Head of caudate nucleus (tissue), 42 donors: ENCODE measurements at regions not wholly inside any gene's neighbourhood (a gene's known extent, or its start where the extent isn't known, plus 50 kb on each side); places are given as distances from the start of the nearest gene placed in this dataset.
"Not testable (repeated sequence)": the region's sequence is repeated elsewhere in the genome, so short reads cannot be mapped to it uniquely, and the experiment has no call there.

Source experiments
- DNase-seq, 42 donors: peaks; one replicate each; pipeline versions ENCODE4 v3.0.0 to v3.0.0-alpha.2; 2020 to 2021; ENCODE audit warnings: mixed read lengths in 7 of 42
- intact Hi-C: fragments of 100-400 bp; cut with DNase I; formaldehyde crosslinking; loops from one replicate; pipeline ENCODE4 v1.15.0; 2022

DNA sequence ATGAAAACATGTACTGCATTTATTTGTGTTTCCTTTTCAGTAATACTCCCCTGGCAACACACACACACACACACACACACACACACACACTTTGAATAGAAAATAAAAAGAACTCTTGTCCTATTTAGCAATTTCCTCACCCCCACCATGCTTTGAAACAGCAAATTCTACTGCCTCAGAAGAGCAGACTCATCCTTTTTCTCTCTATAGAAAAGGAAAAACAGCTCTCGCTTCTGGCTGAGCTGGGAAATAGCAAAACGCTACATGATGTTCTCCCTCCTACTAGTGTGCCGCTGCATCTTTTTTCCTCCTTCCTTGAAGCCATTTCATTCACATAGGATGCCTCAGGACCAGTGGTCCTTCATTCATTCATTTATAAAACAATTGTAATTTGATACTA lies 453.6 kb downstream of the CSNK1G3 start:
- intact Hi-C loops, result no loop called here
- DNase-seq, result peak in 12 of 42 donors; percentile 2 to 46 (median 12)

DNA sequence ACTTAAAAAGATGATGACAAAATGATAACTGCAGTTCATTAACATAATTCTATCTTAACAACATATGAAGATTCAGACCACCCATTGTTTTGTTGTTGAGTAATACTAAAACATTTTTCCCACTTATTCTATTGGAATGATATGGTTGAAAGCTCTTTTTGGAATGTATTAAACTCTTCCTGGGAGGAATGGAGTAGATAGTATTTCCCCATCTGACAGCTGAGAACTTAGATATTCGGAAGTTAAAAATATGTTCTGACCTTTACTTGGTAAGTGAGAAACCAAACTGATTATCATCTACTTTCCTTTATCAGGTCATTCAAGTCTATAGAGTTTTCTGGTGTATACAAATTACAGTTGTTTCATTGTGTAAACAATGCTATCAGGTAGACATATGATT lies 452.9 kb downstream of the CSNK1G3 start:
- intact Hi-C loops, result no loop called here
- no peak for DNase-seq

DNA sequence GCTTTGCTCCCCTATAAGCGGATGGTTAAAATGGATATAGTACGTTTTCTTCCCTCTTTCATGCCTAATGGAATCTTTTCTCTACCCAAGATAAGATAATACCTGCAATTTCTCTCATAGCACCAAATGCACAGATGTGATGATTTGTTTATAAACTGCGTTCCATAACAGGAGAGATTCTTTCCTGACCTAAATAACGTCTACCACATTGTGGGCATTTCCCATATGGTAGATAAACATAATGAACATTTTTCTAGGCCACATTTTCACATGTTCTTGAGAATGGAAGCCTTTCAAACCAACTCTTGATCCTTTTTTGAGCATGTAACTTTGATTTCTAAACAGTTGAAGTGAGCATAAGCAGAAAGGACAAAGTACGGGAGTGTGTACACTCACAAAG lies 448.5 kb downstream of the CSNK1G3 start:
- intact Hi-C loops, result no loop called here

DNA sequence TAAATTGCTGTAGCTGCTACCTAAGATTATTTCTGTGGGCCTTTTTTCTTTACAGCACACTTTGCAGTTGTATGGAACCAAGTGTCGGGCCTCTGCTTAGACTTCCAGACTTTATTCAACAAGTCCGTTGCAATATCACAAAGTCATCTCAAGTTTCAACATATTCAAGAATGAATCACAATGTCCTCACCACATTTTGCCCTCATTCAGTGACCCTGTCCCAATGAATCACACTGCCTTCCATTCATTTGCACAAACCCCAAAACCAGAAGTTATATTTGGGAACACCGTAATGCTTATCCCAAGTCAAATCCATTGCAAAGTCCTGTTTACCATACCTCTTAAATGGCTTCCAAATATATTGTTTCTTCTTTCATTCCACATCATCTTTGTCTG lies 439.6 kb downstream of the CSNK1G3 start:
- no peak for DNase-seq
- intact Hi-C loops, result no loop called here

More for the DNA sequence above, 448.5 kb downstream of the CSNK1G3 start:
- DNase-seq, result no peak

DNA sequence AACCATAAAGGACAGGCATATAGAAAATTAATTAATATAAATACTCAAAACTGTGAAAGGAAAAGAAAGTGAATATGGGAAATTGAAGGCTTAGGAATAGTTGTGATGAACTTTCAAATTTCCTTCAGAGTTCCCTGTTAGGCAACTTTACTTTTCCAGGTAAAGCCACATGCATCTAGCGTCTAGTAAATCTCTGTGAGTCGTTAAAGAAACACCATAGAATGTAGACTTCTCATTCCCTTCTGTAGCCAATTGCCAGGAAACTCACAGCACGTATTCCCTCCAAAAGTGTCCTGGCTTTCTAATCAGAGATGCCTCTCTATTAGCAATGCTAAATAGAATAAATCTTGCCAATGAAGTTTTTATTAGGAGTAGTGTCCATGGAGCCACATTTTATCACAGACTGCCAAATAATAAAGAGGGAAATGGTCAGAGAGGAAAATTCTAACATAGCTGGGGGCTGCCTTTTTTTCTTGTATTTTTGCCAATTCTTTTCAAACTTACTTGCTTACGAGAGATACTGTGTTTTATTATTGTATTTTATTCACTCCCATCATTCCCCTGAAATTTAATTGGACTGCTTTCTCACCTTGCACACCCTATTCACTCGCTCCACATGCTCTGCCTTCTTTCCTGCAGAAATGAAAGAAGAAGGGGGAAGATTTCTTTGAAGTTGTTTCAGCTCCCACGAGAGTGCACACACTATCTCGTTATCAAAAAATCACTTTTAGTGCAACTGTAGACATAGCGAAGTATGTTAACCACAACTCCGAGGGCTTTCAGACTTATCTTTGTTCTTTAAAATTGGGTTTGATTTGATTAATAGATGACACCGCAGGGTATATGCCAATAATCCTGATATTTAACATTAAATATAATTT lies 439.0 kb downstream of the CSNK1G3 start:
- no peak for DNase-seq
- intact Hi-C loops, result no loop called here

DNA sequence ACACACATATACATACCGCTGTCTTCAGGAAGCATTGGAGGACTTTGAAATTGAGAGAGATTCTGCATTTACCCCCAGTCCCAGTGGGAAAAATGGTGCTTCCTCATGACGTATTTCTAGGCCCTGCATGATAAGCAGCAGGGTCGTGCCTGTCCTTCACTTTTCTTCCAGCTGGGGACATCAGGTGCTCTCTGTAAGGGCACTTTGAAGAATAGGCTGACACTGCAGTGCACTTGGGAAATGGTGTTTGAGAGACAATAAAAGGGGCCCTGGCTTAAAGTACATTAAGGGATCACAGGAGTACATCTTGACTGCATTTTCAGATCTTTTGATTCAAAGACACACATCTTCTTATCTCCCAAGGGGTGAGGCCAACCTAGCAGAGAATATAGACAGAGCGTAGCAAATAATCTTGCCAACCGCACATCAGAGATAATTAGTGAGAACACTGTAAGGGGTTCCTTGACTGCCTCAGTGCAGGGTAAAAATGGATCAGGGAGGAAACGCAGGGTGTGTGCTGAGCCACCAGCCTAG lies 437.9 kb downstream of the CSNK1G3 start:
- intact Hi-C loops, result no loop called here
- DNase-seq, result no peak

DNA sequence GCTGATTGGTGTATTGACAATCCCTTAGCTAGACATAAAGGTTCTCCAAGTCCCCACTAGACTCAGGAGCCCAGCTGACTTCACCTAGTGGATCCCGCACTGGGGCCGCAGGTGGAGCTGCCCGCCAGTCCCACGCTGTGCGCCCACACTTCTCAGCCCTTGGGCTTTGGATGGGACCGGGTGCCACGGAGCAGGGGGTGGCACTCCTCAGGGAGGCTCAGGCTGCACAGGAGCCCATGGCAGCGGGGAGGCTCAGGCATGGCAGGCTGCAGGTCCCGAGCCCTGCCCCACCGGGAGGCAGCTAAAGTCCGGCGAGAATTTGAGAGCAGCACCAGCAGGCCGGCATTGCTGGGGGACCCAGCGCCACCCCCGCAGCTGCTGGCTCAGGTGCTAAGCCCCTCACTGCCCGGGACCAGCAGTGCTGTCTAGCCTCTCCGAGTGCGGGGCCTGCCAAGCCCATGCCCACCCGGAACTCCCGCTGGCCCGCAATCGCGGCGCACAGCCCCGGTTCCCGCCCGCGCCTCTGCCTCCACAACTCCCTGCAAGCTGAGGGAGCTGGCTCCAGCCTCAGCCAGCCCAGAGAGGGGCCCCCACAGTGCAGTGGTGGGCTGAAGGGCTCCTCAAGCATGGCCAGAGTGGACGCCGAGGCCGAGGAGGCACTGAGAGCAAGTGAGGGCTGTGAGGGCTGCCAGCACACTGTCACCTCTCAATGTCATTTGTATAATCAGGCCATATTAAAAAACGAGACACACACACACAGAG lies 437.2 kb downstream of the CSNK1G3 start:
- DNase-seq, result no peak
- intact Hi-C loops, result no loop called here

DNA sequence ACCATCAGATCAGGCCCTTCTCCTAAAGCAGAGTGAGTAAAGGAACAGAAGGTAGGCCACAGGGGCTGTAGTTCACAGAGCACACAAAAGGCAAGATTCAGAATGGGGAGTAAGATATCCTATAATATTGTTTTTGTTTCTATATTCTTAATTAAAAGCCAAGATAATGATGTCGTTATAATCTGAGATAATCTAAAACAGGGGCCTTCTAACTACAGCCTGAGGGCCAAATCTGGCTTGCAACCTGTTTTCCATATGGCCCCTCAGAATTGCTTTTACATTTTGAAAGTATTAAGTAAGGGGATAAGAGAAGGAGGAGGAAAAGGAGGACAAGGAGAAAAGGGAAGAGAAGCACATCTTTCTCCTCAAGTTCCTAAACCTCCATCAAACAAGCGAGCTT lies 435.8 kb downstream of the CSNK1G3 start:
- intact Hi-C loops, result no loop called here
- DNase-seq, result no peak

DNA sequence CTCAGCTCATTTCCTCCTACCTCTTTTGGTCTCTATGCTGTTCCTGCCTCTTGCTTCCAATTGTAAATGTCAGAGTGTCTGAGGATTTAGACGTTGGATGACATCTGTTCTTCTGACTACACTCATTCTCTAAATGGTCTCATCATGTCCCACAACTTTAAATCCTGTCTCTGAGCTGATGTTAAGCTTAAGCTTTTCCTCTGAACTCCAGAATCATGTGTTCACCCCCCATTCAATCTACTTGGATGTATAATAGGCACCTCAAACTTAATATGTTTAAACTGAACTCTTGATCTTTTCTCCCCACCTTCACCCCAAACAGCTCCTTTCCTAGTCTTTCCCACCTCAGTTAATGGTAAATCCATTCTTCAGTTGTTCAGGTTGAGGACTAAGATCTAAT lies 433.6 kb downstream of the CSNK1G3 start:
- intact Hi-C loops, result no loop called here
- no peak for DNase-seq

DNA sequence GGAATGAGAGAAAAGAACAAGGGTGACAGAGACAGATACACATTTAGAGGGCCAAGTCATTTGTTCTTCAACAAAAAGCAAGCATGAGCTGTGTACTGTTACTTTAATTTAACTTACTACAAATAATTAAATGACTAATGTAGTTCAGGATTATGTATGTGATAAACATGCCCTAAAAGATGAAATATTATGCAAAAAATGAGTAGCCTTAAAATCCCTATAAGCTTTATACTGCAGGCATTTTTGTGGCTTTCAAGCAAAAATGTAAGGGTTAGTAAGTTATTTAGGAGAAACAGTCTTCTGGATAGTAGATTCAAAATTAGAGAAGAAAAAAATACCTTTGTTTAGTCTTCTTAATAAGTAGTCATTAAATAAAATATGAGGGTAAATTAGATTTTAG lies 431.2 kb downstream of the CSNK1G3 start:
- intact Hi-C loops, result no loop called here
- DNase-seq, result no peak

DNA sequence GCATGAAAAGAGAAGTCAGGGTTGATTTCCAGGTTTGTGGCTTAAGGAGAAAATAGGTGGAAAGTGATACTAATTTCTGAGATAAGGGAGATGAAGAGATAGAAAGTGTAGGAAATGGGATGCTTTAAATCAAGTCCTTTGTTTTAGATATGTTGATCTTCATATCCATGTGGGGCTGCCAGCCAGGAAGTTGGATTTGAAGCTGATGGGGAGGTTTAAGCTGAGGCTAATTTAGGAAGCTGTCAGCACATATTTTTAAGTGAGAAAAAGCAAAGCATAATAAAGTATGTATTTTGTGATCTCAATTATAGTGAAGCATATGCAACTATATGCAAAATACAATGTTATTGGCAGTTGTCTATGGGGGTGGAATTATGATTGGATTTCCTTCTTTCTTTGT lies 428.4 kb downstream of the CSNK1G3 start:
- intact Hi-C loops, result no loop called here
- DNase-seq, result no peak

DNA sequence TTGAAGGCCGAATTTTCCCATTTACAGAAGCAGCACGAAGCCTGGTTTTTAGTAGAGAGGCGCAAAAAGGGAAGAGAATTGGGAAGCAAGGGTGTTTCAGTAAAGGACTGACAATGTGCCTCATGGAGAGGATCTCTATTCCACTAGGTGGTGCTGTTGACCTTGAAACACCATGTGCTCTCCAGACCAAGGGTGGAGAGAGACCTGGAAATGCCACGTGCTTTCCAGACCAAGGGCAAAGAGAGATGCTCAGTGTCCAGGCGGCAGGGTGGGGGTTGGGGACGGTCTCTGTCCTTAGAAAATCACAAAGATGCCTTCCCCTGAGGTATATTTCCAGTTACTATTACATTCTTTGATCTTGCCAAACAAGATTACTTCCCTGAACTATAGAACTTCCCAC lies 425.3 kb downstream of the CSNK1G3 start:
- intact Hi-C loops, result no loop called here
- DNase-seq, result peak in 22 of 42 donors; percentile 7 to 70 (median 22)

DNA sequence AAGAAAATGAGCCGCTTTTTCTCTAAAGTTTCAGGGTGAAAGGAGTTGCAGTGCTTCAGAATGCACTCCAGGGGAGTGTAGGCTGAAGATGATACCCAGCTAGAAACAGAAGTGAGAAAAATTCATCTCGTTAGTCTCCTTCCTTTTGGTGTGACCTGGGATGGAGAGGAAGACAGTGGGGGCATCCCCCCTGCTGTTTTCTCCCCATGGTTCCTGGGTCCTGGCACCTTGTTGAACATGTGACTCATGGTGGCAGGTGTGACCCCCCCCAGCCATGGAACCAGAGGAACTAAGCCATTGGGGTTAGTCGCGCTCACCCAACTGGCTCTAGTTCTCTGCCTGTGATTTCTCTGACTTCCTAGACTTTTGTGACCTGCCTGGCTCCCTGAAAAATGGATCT lies 424.6 kb downstream of the CSNK1G3 start:
- intact Hi-C loops, result no loop called here

DNA sequence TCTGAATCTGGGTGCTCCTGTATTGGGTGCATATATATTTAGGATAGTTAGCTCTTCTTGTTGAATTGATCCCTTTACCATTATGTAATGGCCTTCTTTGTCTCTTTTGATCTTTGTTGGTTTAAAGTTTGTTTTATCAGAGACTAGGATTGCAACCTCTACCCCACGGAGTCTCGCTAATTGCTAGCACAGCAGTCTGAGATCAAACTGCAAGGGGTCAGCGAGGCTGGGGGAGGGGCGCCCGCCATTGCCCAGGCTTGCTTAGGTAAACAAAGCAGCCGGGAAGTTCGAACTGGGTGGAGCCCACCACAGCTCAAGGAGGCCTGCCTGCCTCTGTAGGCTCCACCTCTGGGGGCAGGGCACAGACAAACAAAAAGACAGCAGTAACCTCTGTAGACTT lies 421.8 kb downstream of the CSNK1G3 start:
- DNase-seq, intact Hi-C loops: not testable (repeated sequence)

More for the DNA sequence above, 424.6 kb downstream of the CSNK1G3 start:
- DNase-seq, result no peak

DNA sequence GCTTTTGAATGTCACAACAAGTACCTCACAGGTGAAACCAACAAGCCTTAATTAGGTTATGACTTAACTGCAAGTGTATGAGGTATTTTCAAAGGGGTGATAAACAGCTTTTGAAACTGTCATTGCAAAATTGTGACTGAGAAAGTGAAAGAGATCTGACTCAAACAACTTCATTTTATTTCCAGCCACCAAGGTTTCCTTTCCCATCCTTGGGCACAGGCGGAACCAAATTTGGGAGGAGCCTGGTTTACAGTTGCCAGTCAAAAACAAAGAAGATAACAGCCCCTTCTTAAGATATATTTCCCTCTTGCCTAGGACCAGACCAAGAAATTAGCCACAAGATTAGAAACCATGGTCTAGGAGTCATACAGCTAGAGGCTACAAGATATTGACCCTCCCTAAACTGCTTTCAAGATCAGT lies 417.1 kb downstream of the CSNK1G3 start:
- intact Hi-C loops, result no loop called here
- DNase-seq, result no peak

DNA sequence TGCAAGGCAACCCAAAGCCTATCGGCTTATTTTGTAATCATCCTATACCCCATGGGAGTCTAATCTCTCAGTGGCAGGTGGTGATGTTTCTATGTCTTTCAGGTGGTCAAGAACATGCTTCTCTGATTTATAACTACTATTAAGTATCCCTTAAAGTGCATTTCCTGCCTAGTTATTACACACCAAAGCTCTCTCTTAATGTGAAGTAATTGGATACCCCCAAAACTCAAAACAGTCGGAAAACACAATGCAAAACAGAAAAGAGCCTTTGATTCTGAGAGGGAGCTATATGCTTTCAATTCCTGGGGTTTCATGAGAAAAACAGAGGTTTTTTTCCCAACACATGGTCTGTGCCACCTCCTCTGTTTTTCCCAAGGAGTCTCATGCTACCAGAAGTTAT lies 416.4 kb downstream of the CSNK1G3 start:
- intact Hi-C loops, result no loop called here
- no peak for DNase-seq

DNA sequence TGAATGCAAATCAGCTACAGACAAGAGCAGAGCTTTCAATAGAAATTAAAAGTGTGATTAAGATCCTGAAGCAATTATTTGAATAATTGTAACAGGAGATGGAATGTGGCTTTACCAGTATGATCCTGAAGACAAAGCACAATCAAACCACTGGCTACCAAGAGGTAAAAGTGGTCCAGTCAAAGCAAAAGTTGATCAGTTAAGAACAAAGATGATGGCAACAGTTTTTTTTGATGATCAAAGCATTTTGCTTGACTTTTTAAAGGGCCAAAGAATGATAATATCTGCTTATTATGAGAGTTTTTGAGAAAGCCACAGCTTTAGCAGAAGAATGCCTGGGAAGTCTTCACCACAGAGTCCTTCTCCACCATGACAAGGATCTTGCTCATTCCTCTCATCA lies 409.2 kb downstream of the CSNK1G3 start:
- intact Hi-C loops, result no loop called here

DNA sequence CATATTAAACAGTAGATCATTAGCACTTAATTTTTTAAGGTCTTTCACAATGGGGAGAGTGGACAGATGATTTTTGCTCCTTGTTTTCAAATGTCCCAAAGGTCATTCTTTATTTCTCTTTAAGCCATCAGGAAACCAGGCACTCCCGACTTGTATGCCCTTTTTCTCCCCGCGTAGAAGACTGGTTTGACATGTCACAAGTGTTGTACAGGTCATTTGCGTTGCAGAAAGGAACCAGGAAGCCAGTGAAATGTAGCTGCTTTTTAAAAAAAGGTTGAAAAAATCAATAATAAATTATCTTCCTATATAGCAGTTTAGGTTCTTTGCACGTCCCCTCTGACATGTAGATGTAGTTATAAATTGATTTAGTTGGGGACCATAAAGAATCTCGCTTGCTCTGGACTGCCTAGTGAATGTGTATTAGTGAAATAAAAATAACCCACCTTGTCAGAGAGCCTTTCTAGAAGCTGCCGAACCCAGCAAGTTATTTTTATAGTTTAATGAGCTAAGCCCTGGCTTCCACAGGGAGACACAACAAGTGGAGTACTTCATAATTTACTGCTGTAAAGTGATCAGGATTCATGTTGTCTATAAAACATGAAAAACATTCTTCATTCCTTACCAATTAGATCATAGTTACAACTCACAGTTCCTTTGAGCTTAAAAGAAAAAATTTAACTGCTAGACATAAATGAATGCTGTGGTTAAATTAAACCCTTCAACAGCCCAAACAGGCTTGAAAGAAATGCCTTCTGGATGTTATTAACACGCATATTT lies 404.6 kb downstream of the CSNK1G3 start:
- intact Hi-C loops, result no loop called here
- no peak for DNase-seq

More for the DNA sequence above, 409.2 kb downstream of the CSNK1G3 start:
- DNase-seq, result no peak

DNA sequence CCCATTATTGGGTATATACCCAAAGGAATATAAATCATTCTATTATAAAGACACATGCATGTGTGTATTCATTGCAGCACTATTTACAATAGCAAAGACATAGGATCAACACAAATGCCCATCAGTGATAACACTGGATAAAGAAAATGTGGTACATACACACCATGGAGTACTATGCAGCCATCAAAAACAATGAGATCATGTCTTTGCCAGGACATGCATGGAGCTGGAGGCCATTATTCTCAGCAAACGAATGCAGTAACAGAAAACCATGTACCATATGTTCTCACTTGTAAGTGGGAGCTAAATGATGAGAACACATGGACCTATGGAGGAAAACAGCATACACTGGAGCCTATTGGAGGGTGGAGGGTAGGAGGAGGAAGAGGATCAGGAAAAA lies 402.4 kb downstream of the CSNK1G3 start:
- DNase-seq, result no peak
- intact Hi-C loops, result no loop called here
